ENCODE measurements at regions not wholly inside any gene's neighbourhood (a gene's known extent, or its start where the extent isn't known, plus 50 kb on each side); places are given as distances from the start of the nearest gene placed in this dataset.
"Not testable (repeated sequence)": the region's sequence is repeated elsewhere in the genome, so short reads cannot be mapped to it uniquely, and the experiment has no call there.

GRCh38 chr22:27311698-27312550 lies 489.6 kb downstream of the MN1 start:
- no peaks in the 10 kb centered on the region for H3K9me3 Mint-ChIP-seq
- ATAC-seq (replicated peaks): no peak
- no peak overlapping the region for H3K4me3 Mint-ChIP-seq
- no peaks in the 10 kb centered on the region for H3K4me1 Mint-ChIP-seq
- no peak overlapping the region for H3K27ac Mint-ChIP-seq
- H3K27me3 Mint-ChIP-seq: peaks cover 22% of the 10 kb centered on the region
- no peaks in the 10 kb centered on the region for H3K36me3 Mint-ChIP-seq (ENCODE audit: low read depth)

- no peak for ATAC-seq (replicated peaks)
- H3K4me1 Mint-ChIP-seq: no peaks in the 10 kb centered on the region
- no peak overlapping the region for H3K4me3 Mint-ChIP-seq
- no peak overlapping the region for H3K27ac Mint-ChIP-seq
- no peaks in the 10 kb centered on the region for H3K36me3 Mint-ChIP-seq (ENCODE audit: low read depth)
- no peaks in the 10 kb centered on the region for H3K9me3 Mint-ChIP-seq
- peaks cover 25% of the 10 kb centered on the region for H3K27me3 Mint-ChIP-seq
These were observed 489.0 kb downstream of the MN1 start for GRCh38 chr22:27312565-27312964.

GRCh38 chr22:27312966-27313855 lies 488.3 kb downstream of the MN1 start:
- no peak overlapping the region for H3K27ac Mint-ChIP-seq
- H3K4me1 Mint-ChIP-seq: no peaks in the 10 kb centered on the region
- H3K4me3 Mint-ChIP-seq: no peak overlapping the region
- peaks cover 29% of the 10 kb centered on the region for H3K27me3 Mint-ChIP-seq
- ATAC-seq (replicated peaks): no peak
- no peaks in the 10 kb centered on the region for H3K36me3 Mint-ChIP-seq (ENCODE audit: low read depth)
- no peaks in the 10 kb centered on the region for H3K9me3 Mint-ChIP-seq

GRCh38 chr22:27314276-27314807 lies 487.2 kb downstream of the MN1 start:
- H3K27ac Mint-ChIP-seq: no peak overlapping the region
- H3K4me3 Mint-ChIP-seq: no peak overlapping the region
- peaks cover 25% of the 10 kb centered on the region for H3K27me3 Mint-ChIP-seq
- H3K36me3 Mint-ChIP-seq (ENCODE audit: low read depth): no peaks in the 10 kb centered on the region
- no peak for ATAC-seq (replicated peaks)
- no peaks in the 10 kb centered on the region for H3K9me3 Mint-ChIP-seq
- no peaks in the 10 kb centered on the region for H3K4me1 Mint-ChIP-seq

- H3K36me3 Mint-ChIP-seq (ENCODE audit: low read depth): no peaks in the 10 kb centered on the region
- H3K4me3 Mint-ChIP-seq: no peak overlapping the region
- H3K9me3 Mint-ChIP-seq: peaks cover 5% of the 10 kb centered on the region
- no peak overlapping the region for H3K27ac Mint-ChIP-seq
- no peak for ATAC-seq (replicated peaks)
- peaks cover 28% of the 10 kb centered on the region for H3K27me3 Mint-ChIP-seq
- H3K4me1 Mint-ChIP-seq: no peaks in the 10 kb centered on the region
These were observed 485.7 kb downstream of the MN1 start for GRCh38 chr22:27315833-27316232.

GRCh38 chr22:27317096-27317495 lies 484.5 kb downstream of the MN1 start:
- H3K27ac Mint-ChIP-seq: no peak overlapping the region
- H3K9me3 Mint-ChIP-seq: peaks cover 5% of the 10 kb centered on the region
- H3K36me3 Mint-ChIP-seq (ENCODE audit: low read depth): no peaks in the 10 kb centered on the region
- ATAC-seq (replicated peaks): no peak
- H3K4me3 Mint-ChIP-seq: no peak overlapping the region
- H3K27me3 Mint-ChIP-seq: peaks cover 29% of the 10 kb centered on the region
- no peaks in the 10 kb centered on the region for H3K4me1 Mint-ChIP-seq

GRCh38 chr22:27317971-27318428 lies 483.6 kb downstream of the MN1 start:
- Mint-ChIP-seq H3K27me3 (peaks cover 31% of the 10 kb centered on the region), H3K4me3 (no peak overlapping the region), H3K27ac (no peak overlapping the region), H3K9me3 (peaks cover 5% of the 10 kb centered on the region), H3K4me1 (no peaks in the 10 kb centered on the region), H3K36me3 (ENCODE audit: low read depth) (no peaks in the 10 kb centered on the region)
- ATAC-seq (replicated peaks): no peak

- peaks cover 5% of the 10 kb centered on the region for H3K9me3 Mint-ChIP-seq
- peaks cover 31% of the 10 kb centered on the region for H3K27me3 Mint-ChIP-seq
- no peak overlapping the region for H3K4me3 Mint-ChIP-seq
- no peak overlapping the region for H3K27ac Mint-ChIP-seq
- no peak for ATAC-seq (replicated peaks)
- no peaks in the 10 kb centered on the region for H3K4me1 Mint-ChIP-seq
- H3K36me3 Mint-ChIP-seq (ENCODE audit: low read depth): no peaks in the 10 kb centered on the region
These were observed 483.0 kb downstream of the MN1 start for GRCh38 chr22:27318516-27318915.

- no peak for ATAC-seq (replicated peaks)
- no peaks in the 10 kb centered on the region for H3K36me3 Mint-ChIP-seq (ENCODE audit: low read depth)
- peaks cover 5% of the 10 kb centered on the region for H3K9me3 Mint-ChIP-seq
- no peak overlapping the region for H3K27ac Mint-ChIP-seq
- no peak overlapping the region for H3K4me3 Mint-ChIP-seq
- peaks cover 24% of the 10 kb centered on the region for H3K27me3 Mint-ChIP-seq
- H3K4me1 Mint-ChIP-seq: no peaks in the 10 kb centered on the region
These were observed 477.9 kb downstream of the MN1 start for GRCh38 chr22:27323661-27324060.

GRCh38 chr22:27324908-27325307 lies 476.6 kb downstream of the MN1 start:
- not testable (repeated sequence) for H3K36me3 Mint-ChIP-seq (ENCODE audit: low read depth); ATAC-seq (replicated peaks); H3K27ac Mint-ChIP-seq; H3K9me3 Mint-ChIP-seq; H3K4me1 Mint-ChIP-seq; H3K4me3 Mint-ChIP-seq
- H3K27me3 Mint-ChIP-seq: peaks cover 24% of the 10 kb centered on the region

GRCh38 chr22:27327497-27327896 lies 474.1 kb downstream of the MN1 start:
- H3K4me1 Mint-ChIP-seq: no peaks in the 10 kb centered on the region
- H3K9me3 Mint-ChIP-seq: no peaks in the 10 kb centered on the region
- ATAC-seq (replicated peaks): no peak
- no peaks in the 10 kb centered on the region for H3K36me3 Mint-ChIP-seq (ENCODE audit: low read depth)
- H3K4me3 Mint-ChIP-seq: no peak overlapping the region
- no peak overlapping the region for H3K27ac Mint-ChIP-seq
- H3K27me3 Mint-ChIP-seq: peaks cover 27% of the 10 kb centered on the region

GRCh38 chr22:27327981-27328721 lies 473.4 kb downstream of the MN1 start:
- H3K36me3 Mint-ChIP-seq (ENCODE audit: low read depth): no peaks in the 10 kb centered on the region

GRCh38 chr22:27329131-27329850 lies 472.3 kb downstream of the MN1 start:
- Mint-ChIP-seq H3K27me3 (peaks cover 31% of the 10 kb centered on the region), H3K4me3 (no peak overlapping the region), H3K9me3 (no peaks in the 10 kb centered on the region), H3K36me3 (ENCODE audit: low read depth) (no peaks in the 10 kb centered on the region), H3K27ac (no peak overlapping the region), H3K4me1 (no peaks in the 10 kb centered on the region)
- no peak for ATAC-seq (replicated peaks)

More at GRCh38 chr22:27327981-27328721, 473.4 kb downstream of the MN1 start:
- Mint-ChIP-seq H3K9me3 (no peaks in the 10 kb centered on the region), H3K27ac (no peak overlapping the region), H3K4me3 (no peak overlapping the region), H3K4me1 (no peaks in the 10 kb centered on the region), H3K27me3 (peaks cover 27% of the 10 kb centered on the region)
- no peak for ATAC-seq (replicated peaks)
